ENCODE measurements at regions not wholly inside any gene's neighbourhood (a gene's known extent, or its start where the extent isn't known, plus 50 kb on each side); places are given as distances from the start of the nearest gene placed in this dataset.

GRCh38 chr1:98133131-98133530 lies 212.3 kb upstream of the DPYD start:
- DNase-seq: no peak
- Histone ChIP-seq H3K36me3 (no peaks in the 10 kb centered on the region), H3K4me3 (no peak overlapping the region), H3K4me1 (ENCODE audit: insufficient read depth) (no peaks in the 10 kb centered on the region), H3K9me3 (no peaks in the 10 kb centered on the region), H3K27ac (no peak overlapping the region), H3K27me3 (no peaks in the 10 kb centered on the region)
- intact Hi-C loops (cut with DNase I): no loop called here
- 62 to 63% (median 62%) methylated on average over 4 of the region's 4 CpGs for WGBS, 3 donors
- no peak for TF ChIP-seq EP300 (IDR thresholded peaks at IDR 0.05)
- TF ChIP-seq POLR2A (IDR thresholded peaks at IDR 0.05): no peak
- TF ChIP-seq CTCF (IDR thresholded peaks at IDR 0.05): no peak

- no peak for TF ChIP-seq EP300 (IDR thresholded peaks at IDR 0.05)
- 34 to 65% (median 50%) methylated on average over 1 of the region's 1 CpG for WGBS, 3 donors
- H3K27me3 ChIP-seq: no peaks in the 10 kb centered on the region
- no peaks in the 10 kb centered on the region for H3K36me3 ChIP-seq
- no peak for DNase-seq
- H3K9me3 ChIP-seq: no peaks in the 10 kb centered on the region
- intact Hi-C loops (cut with DNase I): no loop called here
- no peaks in the 10 kb centered on the region for H3K4me1 ChIP-seq (ENCODE audit: insufficient read depth)
- no peak overlapping the region for H3K27ac ChIP-seq
- no peak overlapping the region for H3K4me3 ChIP-seq
Measured at GRCh38 chr1:98130408-98130807, 209.6 kb upstream of the DPYD start.

GRCh38 chr1:98129491-98129890 lies 208.7 kb upstream of the DPYD start:
- no peaks in the 10 kb centered on the region for H3K9me3 ChIP-seq
- intact Hi-C loops (cut with DNase I): no loop called here
- H3K36me3 ChIP-seq: no peaks in the 10 kb centered on the region
- no peaks in the 10 kb centered on the region for H3K27me3 ChIP-seq
- 4 to 29% (median 11%) methylated on average over 1 of the region's 1 CpG for WGBS, 3 donors
- TF ChIP-seq POLR2A (IDR thresholded peaks at IDR 0.05) (no peak), CTCF (IDR thresholded peaks at IDR 0.05) (no peak), EP300 (IDR thresholded peaks at IDR 0.05) (no peak)
- no peak for DNase-seq
- H3K4me1 ChIP-seq (ENCODE audit: insufficient read depth): no peaks in the 10 kb centered on the region
- H3K4me3 ChIP-seq: no peak overlapping the region
- H3K27ac ChIP-seq: no peak overlapping the region

GRCh38 chr1:98126740-98127139 lies 205.9 kb upstream of the DPYD start:
- intact Hi-C loops (cut with DNase I): no loop called here
- Histone ChIP-seq H3K4me3 (no peak overlapping the region), H3K9me3 (no peaks in the 10 kb centered on the region), H3K27me3 (no peaks in the 10 kb centered on the region), H3K27ac (no peak overlapping the region), H3K36me3 (no peaks in the 10 kb centered on the region), H3K4me1 (ENCODE audit: insufficient read depth) (no peaks in the 10 kb centered on the region)
- no peak for DNase-seq
- TF ChIP-seq CTCF (IDR thresholded peaks at IDR 0.05): no peak
- TF ChIP-seq POLR2A (IDR thresholded peaks at IDR 0.05): no peak
- no peak for TF ChIP-seq EP300 (IDR thresholded peaks at IDR 0.05)

- no peak overlapping the region for H3K27ac ChIP-seq
- no peaks in the 10 kb centered on the region for H3K4me1 ChIP-seq (ENCODE audit: insufficient read depth)
- no peaks in the 10 kb centered on the region for H3K27me3 ChIP-seq
- intact Hi-C loops (cut with DNase I): no loop called here
- DNase-seq: no peak
- H3K4me3 ChIP-seq: no peak overlapping the region
- WGBS, 3 donors: 4 to 10% (median 10%) methylated on average over 1 of the region's 1 CpG
- H3K9me3 ChIP-seq: no peaks in the 10 kb centered on the region
- TF ChIP-seq CTCF (IDR thresholded peaks at IDR 0.05): no peak
- no peak for TF ChIP-seq EP300 (IDR thresholded peaks at IDR 0.05)
- no peak for TF ChIP-seq POLR2A (IDR thresholded peaks at IDR 0.05)
- no peaks in the 10 kb centered on the region for H3K36me3 ChIP-seq
Measured at GRCh38 chr1:98121646-98122045, 200.8 kb upstream of the DPYD start.

All from ovary (tissue), 7 donors.